NCI-H146 treated with DMSO at 0.1 percent for 48 hours (cell line): ENCODE measurements at regions not wholly inside any gene's neighbourhood (a gene's known extent, or its start where the extent isn't known, plus 50 kb on each side); places are given as distances from the start of the nearest gene placed in this dataset.
"Not testable (repeated sequence)": the region's sequence is repeated elsewhere in the genome, so short reads cannot be mapped to it uniquely, and the experiment has no call there.

Source experiments
- DNase-seq: peaks from one replicate; lab custom pipeline; 2025; ENCODE audit not compliant: unreplicated experiment; lab: John Stamatoyannopoulos, UW

DNA sequence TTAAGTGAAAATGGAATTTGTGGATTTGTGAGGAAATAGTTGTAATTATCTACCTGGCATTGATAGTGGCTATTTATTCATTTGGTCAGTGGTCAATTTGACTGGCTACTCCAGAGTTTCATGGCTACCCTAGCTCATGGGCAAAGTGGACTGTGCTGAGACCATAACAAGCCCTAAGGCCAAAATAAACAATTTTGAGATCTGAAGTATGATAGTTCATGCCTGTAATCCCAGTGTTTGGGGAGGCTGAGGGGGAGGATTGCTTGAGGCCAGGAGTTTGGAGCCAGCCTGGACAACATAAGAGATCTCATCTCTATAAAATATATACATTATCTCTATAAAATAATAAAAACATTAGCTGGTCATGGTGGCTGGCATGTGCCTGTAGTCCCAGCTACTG lies 311.7 kb downstream of the HIVEP2 start:
- DNase-seq: no peak

GRCh38 chr6:142635130-142635529 lies 309.8 kb downstream of the HIVEP2 start:
- DNase-seq: no peak

DNA sequence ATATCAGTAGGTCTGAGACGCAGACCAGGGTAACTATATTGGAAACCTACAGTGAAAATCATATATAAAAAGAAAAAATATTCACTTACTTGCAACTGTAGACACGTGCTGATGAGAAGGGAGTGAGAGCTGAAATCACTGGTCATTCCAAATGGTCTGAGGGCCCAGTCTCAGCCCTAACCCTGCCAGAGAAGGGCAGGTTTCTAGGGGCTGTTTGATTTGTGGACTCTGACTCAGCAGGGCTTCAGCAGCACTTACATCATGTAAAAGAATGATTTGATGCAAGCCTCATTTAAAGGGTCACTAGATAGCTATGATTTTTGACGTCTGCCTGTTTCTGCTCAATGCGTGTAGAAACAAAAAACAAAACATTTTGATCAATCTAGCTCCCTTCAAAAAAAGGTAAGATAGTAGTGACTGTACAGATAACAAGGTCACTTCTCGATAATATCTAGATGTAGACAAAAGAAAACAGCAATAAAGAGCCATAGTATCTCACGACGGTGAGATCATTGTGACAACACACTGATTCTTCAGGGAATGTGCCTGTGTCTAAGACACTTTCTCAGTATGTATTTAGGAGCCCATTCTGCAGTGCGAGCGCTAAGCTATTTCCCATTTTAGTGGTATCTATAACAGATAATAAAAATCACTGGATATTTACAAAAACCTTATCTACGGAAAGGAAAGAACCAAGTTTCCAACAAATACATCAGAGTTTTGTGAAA lies 307.2 kb downstream of the HIVEP2 start:
- DNase-seq: no peak

DNA sequence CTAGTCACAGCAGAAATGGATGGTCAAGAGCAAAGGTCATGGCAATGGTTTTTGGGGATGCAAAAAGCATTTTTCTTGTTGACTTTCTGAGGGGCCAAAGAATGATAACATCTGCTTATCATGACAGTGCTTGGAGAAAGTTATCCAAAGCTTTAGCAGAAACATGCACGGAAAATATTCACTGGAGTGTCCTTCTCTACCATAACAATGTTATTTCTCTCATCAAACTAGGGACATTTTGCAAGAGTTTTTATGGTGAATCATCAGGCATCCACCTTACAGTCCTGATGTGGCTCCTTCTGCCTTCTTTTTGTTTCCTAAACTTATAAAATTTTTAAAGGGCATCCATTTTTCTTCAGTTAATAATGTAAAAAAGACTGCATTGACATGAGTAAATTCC lies 302.3 kb downstream of the HIVEP2 start:
- no peak for DNase-seq

DNA sequence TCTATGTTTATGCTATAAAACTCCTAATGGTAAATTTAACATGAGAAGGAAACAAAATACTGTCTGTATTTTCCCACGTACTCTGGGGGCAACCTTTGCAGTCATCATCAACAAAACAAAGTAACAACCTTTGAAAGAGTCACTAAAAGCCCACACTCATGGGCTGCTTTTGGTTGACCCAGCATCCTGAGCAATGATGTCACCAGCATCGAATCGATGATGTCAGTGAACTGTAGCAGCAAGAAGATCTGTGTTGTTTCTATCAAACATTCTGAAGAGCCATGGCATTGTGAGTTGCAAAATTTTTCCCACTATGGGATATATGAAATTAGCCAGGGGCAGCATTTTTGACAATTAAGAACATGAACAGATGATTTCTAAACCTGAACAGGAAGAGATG lies 300.1 kb downstream of the HIVEP2 start:
- no peak for DNase-seq

DNA sequence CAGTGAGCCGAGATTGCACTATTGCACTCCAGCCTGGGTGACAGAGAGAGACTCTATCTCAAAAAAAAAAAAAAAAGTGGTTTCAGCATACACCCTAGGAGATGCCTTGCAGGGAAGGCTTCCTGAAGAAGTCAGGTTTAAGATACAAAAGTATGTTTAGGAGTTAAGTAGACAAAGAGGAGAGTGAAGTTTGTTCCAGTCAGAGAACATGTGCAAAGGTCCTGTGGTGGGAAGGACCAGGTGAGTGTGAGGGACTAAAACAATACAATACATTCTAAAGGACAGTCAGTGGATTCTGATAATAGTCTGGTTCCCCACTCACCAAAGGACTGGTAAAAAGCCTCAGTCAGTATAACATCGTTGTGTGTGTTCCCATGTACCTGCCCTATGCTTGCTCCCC lies 299.3 kb downstream of the HIVEP2 start:
- DNase-seq: no peak

DNA sequence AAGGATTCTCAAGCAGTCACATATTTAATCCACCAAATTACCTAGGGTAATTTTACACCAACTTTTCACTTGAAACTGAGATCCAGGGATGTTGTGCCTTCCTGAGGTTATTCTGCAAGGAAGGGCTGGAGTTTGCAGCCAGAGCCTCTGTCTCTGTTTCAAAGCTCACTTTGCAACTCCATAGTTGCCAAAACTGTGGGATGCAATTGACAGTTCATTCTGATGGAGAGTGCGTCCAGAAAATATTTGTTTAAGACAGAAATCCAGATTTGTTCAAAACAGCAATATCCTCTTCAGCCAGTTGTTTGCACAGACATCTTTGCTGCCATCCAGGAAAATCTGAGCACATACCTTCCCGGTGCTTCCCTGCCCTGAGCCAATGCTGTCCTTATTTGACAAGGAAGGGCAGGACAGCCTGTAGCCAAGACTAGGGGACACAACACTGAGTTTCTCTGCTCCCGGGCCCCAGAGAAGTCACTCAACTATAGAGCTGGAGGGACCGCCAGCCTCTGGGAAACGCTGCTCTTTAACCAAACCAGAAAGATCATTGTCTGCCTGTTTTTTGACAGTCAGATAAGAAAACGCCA lies 297.4 kb downstream of the HIVEP2 start:
- DNase-seq: no peak

DNA sequence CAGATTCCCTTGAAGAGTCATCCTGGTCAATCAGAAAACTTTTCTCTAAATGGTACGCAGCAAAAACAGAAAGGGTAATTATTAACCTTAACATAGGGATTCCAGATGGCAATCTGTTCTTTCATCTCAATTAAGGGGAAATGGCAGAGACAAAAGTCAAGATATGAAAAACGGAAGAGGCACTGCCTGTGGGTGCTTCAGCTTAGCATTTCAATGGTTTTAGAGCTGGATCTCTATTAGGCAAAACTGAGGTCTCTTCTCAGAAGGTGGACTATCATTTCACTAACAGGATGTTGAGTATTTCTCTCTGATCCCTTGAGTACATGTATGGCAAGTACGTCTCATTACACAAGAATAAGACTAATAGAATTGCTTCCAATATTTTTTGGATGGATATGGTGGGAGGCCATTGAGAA lies 296.9 kb downstream of the HIVEP2 start:
- no peak for DNase-seq

DNA sequence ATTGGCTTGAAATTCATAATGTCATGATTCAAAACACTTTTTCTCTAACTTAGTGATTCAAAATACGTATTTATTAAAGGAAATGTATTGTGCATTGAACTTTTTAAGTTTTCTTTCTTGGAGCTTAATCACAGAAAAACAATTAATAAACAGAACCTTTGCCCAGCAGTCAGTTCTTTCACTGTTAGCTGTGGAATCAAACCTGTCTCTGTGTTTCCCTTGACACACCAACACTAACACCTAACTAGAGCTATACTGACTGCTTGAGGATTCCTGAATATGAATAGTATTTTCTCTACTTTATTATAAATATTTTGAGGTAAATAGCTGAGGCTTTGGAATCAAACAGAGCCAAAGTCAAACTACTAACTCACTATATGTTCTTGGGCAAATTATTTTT lies 296.4 kb downstream of the HIVEP2 start:
- DNase-seq: no peak

DNA sequence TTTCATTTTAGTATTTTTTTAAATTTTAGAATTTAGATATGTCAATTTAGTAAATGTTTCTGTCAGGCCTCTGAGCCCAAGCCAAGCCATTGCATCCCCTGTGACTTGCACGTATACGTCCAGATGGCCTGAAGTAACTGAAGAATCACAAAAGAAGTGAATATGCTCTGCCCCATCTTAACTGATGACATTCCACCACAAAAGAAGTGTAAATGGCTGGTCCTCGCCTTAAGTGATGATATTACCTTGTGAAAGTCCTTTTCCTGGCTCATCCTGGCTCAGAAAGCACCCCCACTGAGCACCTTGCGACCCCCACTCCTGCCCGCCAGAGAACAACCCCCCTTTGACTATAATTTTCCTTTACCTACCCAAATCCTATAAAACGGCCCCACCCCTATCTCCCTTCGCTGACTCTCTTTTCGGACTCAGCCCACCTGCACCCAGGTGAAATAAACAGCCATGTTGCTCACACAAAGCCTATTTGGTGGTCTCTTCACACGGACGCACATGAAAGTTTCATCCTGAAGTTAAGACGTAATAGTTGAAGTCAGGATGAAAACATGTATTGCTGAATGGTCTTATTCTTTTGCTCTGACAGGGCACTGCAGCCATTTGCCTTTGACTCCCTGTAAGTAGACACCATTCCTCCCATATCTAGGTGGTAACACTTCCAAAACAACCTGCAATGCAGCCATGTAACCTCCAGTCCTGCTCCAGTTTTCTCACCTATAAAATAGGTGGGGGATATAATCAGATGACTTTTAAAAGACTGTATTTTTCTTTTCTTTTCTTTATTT lies 295.3 kb downstream of the HIVEP2 start:
- DNase-seq: not testable (repeated sequence)

GRCh38 chr6:142651384-142651783 lies 293.6 kb downstream of the HIVEP2 start:
- no peak for DNase-seq

- no peak for DNase-seq
Observed at GRCh38 chr6:142653710-142654420, 291.1 kb downstream of the HIVEP2 start.

DNA sequence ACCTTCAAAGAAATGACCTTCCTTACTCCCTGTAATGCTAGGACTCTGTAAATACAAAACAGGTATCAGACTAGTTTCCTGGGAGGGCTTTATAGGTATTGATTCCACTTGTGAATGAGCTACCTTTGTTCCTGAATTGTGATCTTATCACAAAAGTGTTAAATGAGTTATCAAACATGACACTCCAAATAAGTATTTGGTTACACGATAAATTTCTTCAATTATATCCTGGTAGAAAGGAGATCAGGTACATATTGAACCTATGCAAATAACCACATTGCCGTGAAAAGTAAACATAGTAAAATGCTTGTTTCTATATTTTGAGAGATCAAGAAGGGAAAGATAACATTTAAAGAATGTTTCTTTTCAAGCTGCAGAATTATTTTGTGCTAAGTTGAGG lies 285.3 kb downstream of the HIVEP2 start:
- DNase-seq: no peak

GRCh38 chr6:142665393-142665792 lies 279.6 kb downstream of the HIVEP2 start:
- DNase-seq: no peak

- DNase-seq: no peak
Observed at GRCh38 chr6:142666599-142667185, 278.3 kb downstream of the HIVEP2 start.

GRCh38 chr6:142669471-142670351 lies 275.3 kb downstream of the HIVEP2 start:
- no peak for DNase-seq

GRCh38 chr6:142671791-142672190 lies 273.2 kb downstream of the HIVEP2 start:
- DNase-seq: no peak

GRCh38 chr6:142675517-142675916 lies 269.5 kb downstream of the HIVEP2 start:
- no peak for DNase-seq

GRCh38 chr6:142676027-142676443 lies 268.9 kb downstream of the HIVEP2 start:
- no peak for DNase-seq

DNA sequence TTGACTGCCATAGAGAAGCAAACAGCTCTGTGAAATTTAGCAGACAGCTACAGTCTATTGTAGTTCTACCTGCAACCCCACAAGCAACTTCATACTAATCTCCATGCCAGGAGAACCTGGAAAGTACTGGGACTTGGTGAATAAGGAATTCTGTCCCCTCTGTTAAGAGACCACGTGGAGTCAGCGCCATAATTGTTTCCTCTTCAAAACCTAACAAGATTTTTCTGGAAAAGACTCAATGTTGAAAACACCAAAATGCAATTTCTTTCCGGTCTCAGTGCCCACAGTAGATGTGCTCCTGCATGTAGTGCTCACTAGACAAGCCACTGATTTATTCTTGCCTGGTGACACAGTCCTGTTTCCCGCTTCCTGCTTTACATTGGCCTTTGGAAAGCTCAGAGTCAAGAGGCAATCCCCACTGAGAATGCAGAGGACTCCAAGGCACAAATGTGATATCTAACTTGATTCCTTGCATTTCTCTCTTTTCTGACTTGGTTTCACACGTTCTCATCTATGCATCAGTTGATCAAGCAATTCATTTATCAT lies 268.3 kb downstream of the HIVEP2 start:
- no peak for DNase-seq
